ENCODE measurements at regions not wholly inside any gene's neighbourhood (a gene's known extent, or its start where the extent isn't known, plus 50 kb on each side); places are given as distances from the start of the nearest gene placed in this dataset.

DNA sequence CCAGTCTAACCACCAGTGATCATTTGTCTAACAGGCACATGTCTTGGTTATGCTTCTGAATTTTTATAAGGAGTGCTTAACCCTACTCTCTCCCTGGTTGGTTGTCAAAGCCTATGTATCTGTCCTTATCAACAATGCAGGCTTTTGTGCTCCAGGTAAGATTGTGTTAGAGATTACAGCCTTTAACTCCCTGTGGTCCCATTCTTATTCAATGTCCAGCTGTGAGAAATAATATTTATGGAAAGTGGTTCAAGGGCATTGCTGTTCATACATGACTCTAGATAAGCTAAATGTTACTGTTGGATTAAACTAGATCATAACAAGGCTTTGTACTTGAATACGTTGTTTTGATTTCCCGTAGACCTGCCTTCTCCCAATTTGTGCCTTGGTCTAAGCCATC lies 146.1 kb upstream of the TSC22D2 start:
- Histone ChIP-seq H3K9me3 (ENCODE audit: control insufficient read depth, low read depth, low read length) (no peaks in the 10 kb centered on the region), H3K4me2 (ENCODE audit: insufficient read depth, insufficient read length, low read length) (no peak overlapping the region), H3T11ph (ENCODE audit: low read length) (no peak overlapping the region), H3K9ac (ENCODE audit: extremely low read depth, insufficient read length, low read length) (no peak overlapping the region), H4K20me1 (ENCODE audit: control insufficient read depth, insufficient read depth, insufficient read length) (no peaks in the 10 kb centered on the region), H3K4ac (ENCODE audit: low read depth, low read length) (no peak overlapping the region), H4K91ac (ENCODE audit: insufficient read length, low read depth, low read length) (no peak overlapping the region), H3K27ac (ENCODE audit: insufficient read length, low read depth, low read length) (no peak overlapping the region), H2BK12ac (ENCODE audit: insufficient read length, low read depth, low read length) (no peak overlapping the region), H3K79me2 (ENCODE audit: insufficient read depth, low read length) (no peaks in the 10 kb centered on the region), H3K56ac (ENCODE audit: insufficient read length, low read depth, low read length) (no peak overlapping the region), H2AFZ (ENCODE audit: low read length) (no peak overlapping the region), H3K79me1 (ENCODE audit: insufficient read depth, low read depth, low read length, poor library complexity, severe bottlenecking) (no peaks in the 10 kb centered on the region), H4K5ac (ENCODE audit: insufficient read length, low read depth, low read length) (no peak overlapping the region), H2BK20ac (ENCODE audit: low read depth, low read length, poor library complexity, severe bottlenecking) (no peak overlapping the region), H3K23ac (ENCODE audit: insufficient read length, low read depth, low read length) (no peak overlapping the region), H2AK5ac (ENCODE audit: insufficient read length, low read length) (no peak overlapping the region), H3K4me1 (ENCODE audit: insufficient read depth, low read length) (no peaks in the 10 kb centered on the region), H2BK120ac (ENCODE audit: low read depth, low read length, poor library complexity, severe bottlenecking) (no peak overlapping the region), H2BK5ac (ENCODE audit: insufficient read length, low read length) (no peak overlapping the region), H3K23me2 (ENCODE audit: insufficient read length, low read depth, low read length, poor library complexity, severe bottlenecking) (no peaks in the 10 kb centered on the region), H3K27me3 (ENCODE audit: insufficient read depth, low read length) (no peaks in the 10 kb centered on the region), H4K8ac (replicated peaks; ENCODE audit: insufficient read length, low read depth, low read length) (no peak overlapping the region), H2BK15ac (ENCODE audit: low read depth, low read length) (no peak overlapping the region), H3K18ac (ENCODE audit: insufficient read length, low read depth, low read length) (no peak overlapping the region), H3K14ac (ENCODE audit: insufficient read depth, low read length) (no peak overlapping the region)
- DNase-seq = no peak
- H3K9me3 Mint-ChIP-seq = no peaks in the 10 kb centered on the region
- no peak overlapping the region for H3K4me3 Mint-ChIP-seq
- no CpG with 5 or more reads among the region's 2 CpGs for WGBS (ENCODE audit: extremely low coverage, insufficient read length, low lambda C conversion rate)
- no peaks in the 10 kb centered on the region for H3K27me3 Mint-ChIP-seq (ENCODE audit: low read depth)
- no peaks in the 10 kb centered on the region; a peak in 1 of 7 replicates for H3K36me3 Mint-ChIP-seq (ENCODE audit: insufficient read depth in 1 of 3, low read depth in 3 of 3)
- H3K27ac Mint-ChIP-seq = no peak overlapping the region
- H3K4me1 Mint-ChIP-seq = no peaks in the 10 kb centered on the region
- TF ChIP-seq, protein P1, sequence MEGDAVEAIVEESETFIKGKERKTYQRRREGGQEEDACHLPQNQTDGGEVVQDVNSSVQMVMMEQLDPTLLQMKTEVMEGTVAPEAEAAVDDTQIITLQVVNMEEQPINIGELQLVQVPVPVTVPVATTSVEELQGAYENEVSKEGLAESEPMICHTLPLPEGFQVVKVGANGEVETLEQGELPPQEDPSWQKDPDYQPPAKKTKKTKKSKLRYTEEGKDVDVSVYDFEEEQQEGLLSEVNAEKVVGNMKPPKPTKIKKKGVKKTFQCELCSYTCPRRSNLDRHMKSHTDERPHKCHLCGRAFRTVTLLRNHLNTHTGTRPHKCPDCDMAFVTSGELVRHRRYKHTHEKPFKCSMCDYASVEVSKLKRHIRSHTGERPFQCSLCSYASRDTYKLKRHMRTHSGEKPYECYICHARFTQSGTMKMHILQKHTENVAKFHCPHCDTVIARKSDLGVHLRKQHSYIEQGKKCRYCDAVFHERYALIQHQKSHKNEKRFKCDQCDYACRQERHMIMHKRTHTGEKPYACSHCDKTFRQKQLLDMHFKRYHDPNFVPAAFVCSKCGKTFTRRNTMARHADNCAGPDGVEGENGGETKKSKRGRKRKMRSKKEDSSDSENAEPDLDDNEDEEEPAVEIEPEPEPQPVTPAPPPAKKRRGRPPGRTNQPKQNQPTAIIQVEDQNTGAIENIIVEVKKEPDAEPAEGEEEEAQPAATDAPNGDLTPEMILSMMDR (conservative IDR thresholded peaks at IDR 0.05) = no peak
